ENCODE measurements at regions not wholly inside any gene's neighbourhood (a gene's known extent, or its start where the extent isn't known, plus 50 kb on each side); places are given as distances from the start of the nearest gene placed in this dataset.
"Not testable (repeated sequence)": the region's sequence is repeated elsewhere in the genome, so short reads cannot be mapped to it uniquely, and the experiment has no call there.

DNA sequence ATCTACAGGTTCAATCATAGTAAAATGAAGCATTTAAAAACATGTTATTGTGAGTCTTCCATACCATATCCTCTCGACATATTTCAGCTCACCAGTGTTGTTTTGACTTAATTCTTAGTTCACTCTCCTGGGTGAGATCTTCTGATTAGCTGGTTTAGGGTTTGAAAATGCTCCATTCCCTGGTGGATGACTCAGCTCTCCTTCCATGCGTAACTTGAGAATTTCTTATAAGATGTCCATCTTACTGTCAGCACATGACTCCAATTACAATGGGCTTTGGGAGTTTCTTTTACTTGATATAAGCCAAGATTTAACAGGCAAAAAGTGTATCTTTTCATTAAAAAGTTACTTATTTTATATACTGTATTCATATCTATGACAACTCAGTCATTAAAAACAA is 476.5 kb downstream of the BRINP3 start:
- Histone ChIP-seq H3K4me3 (replicated peaks in 1 of 3) (no peak overlapping the region), H3K27ac (no peak overlapping the region)

DNA sequence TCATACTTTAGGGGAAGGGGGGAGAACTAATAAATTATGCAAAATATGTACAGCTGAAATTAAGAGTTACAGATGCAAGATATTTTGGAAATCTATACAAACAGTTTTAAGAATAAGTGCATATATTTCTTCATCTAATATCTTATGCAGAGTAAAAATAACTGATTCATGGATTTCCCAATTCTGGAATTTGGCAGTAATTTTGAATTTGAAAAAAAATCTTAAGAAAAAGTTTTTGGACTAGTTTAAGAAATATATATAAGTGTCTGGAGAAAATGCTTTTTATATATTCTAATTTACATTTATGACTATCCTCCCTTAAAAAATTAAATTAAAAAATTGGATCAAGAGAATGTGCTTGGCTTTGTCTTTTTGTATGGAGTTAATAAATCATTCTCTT is 474.3 kb downstream of the BRINP3 start:
- Histone ChIP-seq H3K9me3 (no peaks in the 10 kb centered on the region), H3K27ac (no peak overlapping the region), H3K4me3 (replicated peaks in 1 of 3) (no peak overlapping the region), H3K4me1 (no peaks in the 10 kb centered on the region), H3K27me3 (no peaks in the 10 kb centered on the region), H3K36me3 (no peaks in the 10 kb centered on the region)
- no peak for TF ChIP-seq POLR2A (IDR thresholded peaks at IDR 0.05)
- TF ChIP-seq, protein P1, sequence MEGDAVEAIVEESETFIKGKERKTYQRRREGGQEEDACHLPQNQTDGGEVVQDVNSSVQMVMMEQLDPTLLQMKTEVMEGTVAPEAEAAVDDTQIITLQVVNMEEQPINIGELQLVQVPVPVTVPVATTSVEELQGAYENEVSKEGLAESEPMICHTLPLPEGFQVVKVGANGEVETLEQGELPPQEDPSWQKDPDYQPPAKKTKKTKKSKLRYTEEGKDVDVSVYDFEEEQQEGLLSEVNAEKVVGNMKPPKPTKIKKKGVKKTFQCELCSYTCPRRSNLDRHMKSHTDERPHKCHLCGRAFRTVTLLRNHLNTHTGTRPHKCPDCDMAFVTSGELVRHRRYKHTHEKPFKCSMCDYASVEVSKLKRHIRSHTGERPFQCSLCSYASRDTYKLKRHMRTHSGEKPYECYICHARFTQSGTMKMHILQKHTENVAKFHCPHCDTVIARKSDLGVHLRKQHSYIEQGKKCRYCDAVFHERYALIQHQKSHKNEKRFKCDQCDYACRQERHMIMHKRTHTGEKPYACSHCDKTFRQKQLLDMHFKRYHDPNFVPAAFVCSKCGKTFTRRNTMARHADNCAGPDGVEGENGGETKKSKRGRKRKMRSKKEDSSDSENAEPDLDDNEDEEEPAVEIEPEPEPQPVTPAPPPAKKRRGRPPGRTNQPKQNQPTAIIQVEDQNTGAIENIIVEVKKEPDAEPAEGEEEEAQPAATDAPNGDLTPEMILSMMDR (IDR thresholded peaks at IDR 0.05): no peak
- intact Hi-C loops (cut with DNase I): no loop called here
- DNase-seq: no peak

More for the DNA sequence above, 476.5 kb downstream of the BRINP3 start:
- H3K9me3 ChIP-seq: no peaks in the 10 kb centered on the region
- intact Hi-C loops (cut with DNase I): no loop called here
- no peaks in the 10 kb centered on the region for H3K27me3 ChIP-seq
- no peaks in the 10 kb centered on the region for H3K36me3 ChIP-seq
- 67 to 72% methylated on average over 2 of the region's 2 CpGs for WGBS, 2 donors
- TF ChIP-seq POLR2A (IDR thresholded peaks at IDR 0.05): no peak
- TF ChIP-seq, protein P1 (IDR thresholded peaks at IDR 0.05): no peak
- H3K4me1 ChIP-seq: no peaks in the 10 kb centered on the region
- no peak for DNase-seq

DNA sequence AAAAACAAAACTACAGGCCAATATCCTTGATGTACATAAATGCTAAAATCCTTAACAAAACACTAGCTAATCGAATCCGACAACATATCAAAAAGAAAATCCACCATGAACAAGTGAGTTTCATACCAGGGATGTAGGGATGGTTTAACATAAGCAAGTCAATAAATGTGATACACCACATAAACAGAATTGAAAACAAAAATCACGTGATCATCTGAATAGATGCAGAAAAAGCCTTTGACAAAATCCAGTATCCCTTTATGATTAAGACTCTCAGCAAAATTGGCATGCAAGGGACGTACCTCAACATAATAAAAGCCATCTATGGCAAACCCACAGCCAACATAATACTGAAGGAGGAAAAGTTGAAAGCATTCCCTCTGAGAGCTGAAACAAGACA is 466.1 kb downstream of the BRINP3 start:
- Histone ChIP-seq H3K27ac (no peak overlapping the region), H3K27me3 (no peaks in the 10 kb centered on the region), H3K4me3 (replicated peaks in 1 of 3) (no peak overlapping the region), H3K9me3 (no peaks in the 10 kb centered on the region), H3K36me3 (no peaks in the 10 kb centered on the region), H3K4me1 (no peaks in the 10 kb centered on the region)
- TF ChIP-seq, protein P1 (IDR thresholded peaks at IDR 0.05): no peak
- TF ChIP-seq POLR2A (IDR thresholded peaks at IDR 0.05): no peak
- intact Hi-C loops (cut with DNase I): no loop called here
- 86 to 90% methylated on average over 4 of the region's 4 CpGs for WGBS, 2 donors
- DNase-seq: no peak

DNA sequence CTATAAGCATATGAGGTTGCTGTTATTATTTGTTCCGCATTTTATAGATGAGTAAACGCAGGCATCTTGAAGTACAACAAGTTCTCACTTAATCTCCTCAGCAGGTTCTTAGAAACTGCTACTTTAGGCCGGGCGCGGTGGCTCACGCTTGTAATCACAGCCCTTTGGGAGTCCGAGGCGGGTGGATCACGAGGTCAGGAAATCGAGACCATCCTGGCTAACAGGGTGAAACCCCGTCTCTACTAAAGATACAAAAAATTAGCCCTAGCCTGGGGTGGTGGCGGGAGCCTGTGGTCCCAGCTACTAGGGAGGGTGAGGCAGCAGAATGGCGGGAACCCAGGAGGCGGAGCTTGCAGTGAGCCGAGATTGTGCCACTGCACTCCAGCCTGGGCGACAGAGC is 458.5 kb downstream of the BRINP3 start:
- DNase-seq; H3K4me3 ChIP-seq (replicated peaks in 1 of 3); H3K36me3 ChIP-seq; intact Hi-C loops (cut with DNase I); H3K9me3 ChIP-seq; H3K27ac ChIP-seq; H3K4me1 ChIP-seq; H3K27me3 ChIP-seq: not testable (repeated sequence)
- WGBS, 2 donors: 92 to 94% methylated on average over 16 of the region's 16 CpGs

DNA sequence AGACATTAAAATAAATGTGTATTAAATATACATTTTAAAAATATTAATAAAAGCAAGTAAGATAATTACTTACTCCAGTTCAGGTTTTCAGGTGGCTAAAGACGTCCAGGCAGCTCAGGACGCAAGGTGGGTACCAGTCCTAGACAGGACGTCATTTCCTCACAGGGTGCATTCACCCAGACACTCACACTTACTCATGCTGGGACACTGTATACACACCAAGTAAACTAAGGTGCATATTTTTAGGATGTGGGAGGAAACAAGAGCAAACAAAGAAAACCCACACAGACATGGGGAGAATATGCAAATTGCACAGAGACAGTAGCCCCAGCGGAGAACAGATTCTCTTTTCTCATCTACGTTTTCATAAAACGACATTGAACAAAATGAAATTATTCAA is 457.9 kb downstream of the BRINP3 start:
- WGBS, 2 donors: 94 to 95% methylated on average over 6 of the region's 6 CpGs
- Histone ChIP-seq H3K27me3 (no peaks in the 10 kb centered on the region), H3K4me3 (replicated peaks in 1 of 3) (no peak overlapping the region), H3K36me3 (no peaks in the 10 kb centered on the region), H3K9me3 (no peaks in the 10 kb centered on the region), H3K27ac (no peak overlapping the region), H3K4me1 (no peaks in the 10 kb centered on the region)
- intact Hi-C loops (cut with DNase I): no loop called here
- no peak for DNase-seq
- TF ChIP-seq, protein P1 (IDR thresholded peaks at IDR 0.05): no peak
- no peak for TF ChIP-seq POLR2A (IDR thresholded peaks at IDR 0.05)

DNA sequence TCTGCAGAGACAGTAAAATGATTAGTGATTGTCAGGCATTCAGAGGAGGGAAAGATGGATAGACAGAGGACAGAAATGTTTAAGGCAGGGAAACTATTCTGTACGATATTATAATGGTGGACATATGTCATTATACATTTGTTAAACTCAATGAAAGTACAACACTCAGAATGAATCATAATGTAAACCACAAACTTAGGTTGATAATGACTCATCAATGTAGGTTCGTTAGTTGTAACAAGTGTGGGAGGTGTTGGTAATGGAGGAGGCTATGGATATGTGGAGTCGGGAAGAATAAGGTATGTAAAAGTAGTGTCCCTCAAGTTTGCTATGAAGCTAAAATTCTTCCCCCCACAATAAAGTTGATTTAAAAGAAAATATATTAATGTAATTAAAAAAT is 455.0 kb downstream of the BRINP3 start:
- H3K4me3 ChIP-seq (replicated peaks in 1 of 3): no peak overlapping the region
- intact Hi-C loops (cut with DNase I): no loop called here
- no peaks in the 10 kb centered on the region for H3K9me3 ChIP-seq
- H3K4me1 ChIP-seq: no peaks in the 10 kb centered on the region
- H3K36me3 ChIP-seq: no peaks in the 10 kb centered on the region
- no peak for TF ChIP-seq POLR2A (IDR thresholded peaks at IDR 0.05)
- TF ChIP-seq, protein P1 (IDR thresholded peaks at IDR 0.05): no peak
- WGBS, 2 donors: 88 to 89% methylated on average over 3 of the region's 3 CpGs
- no peak for DNase-seq
- no peaks in the 10 kb centered on the region for H3K27me3 ChIP-seq
- H3K27ac ChIP-seq: no peak overlapping the region
